ENCODE measurements at regions not wholly inside any gene's neighbourhood (a gene's known extent, or its start where the extent isn't known, plus 50 kb on each side); places are given as distances from the start of the nearest gene placed in this dataset.

- TF ChIP-seq STAT6 (CRISPR knock-in tag; conservative IDR thresholded peaks at IDR 0.05; ENCODE audit: low read depth) (no peak), SMAD3 (CRISPR knock-in tag; IDR thresholded peaks at IDR 0.05; ENCODE audit: borderline replicate concordance) (no peak), FOXK1 (CRISPR knock-in tag; IDR thresholded peaks at IDR 0.05) (no peak), RORB (CRISPR knock-in tag; IDR thresholded peaks at IDR 0.05) (no peak)
Measured at GRCh38 chr2:14313341-14313740, 319.2 kb upstream of the LRATD1 start (continued).

- DNase-seq (ENCODE audit: low spot score) (no peak), ATAC-seq (no peak)
- Mint-ChIP-seq H3K4me1 (peaks cover 8% of the 10 kb centered on the region), H3K27me3 (ENCODE audit: low read depth) (no peaks in the 10 kb centered on the region), H3K36me3 (no peaks in the 10 kb centered on the region), H3K4me3 (no peak overlapping the region), H3K27ac (no peak overlapping the region), H3K9me3 (peaks cover 14% of the 10 kb centered on the region)
- POLR2A ChIA-PET, result no interaction called here
- CTCF ChIA-PET, result no interaction called here
- TF ChIP-seq ZNF263 (CRISPR knock-in tag; IDR thresholded peaks at IDR 0.05; ENCODE audit: low read depth) (no peak), JUN (CRISPR knock-in tag; IDR thresholded peaks at IDR 0.05) (no peak), ATF2 (CRISPR knock-in tag; IDR thresholded peaks at IDR 0.05; ENCODE audit: borderline replicate concordance, low read depth) (no peak), CTCF (IDR thresholded peaks at IDR 0.05) (no peak), NR1H2 (CRISPR knock-in tag; IDR thresholded peaks at IDR 0.05) (no peak), HMGA2 (CRISPR knock-in tag; IDR thresholded peaks at IDR 0.05) (no peak), FOXP4 (CRISPR knock-in tag; IDR thresholded peaks at IDR 0.05) (no peak), STAT6 (CRISPR knock-in tag; conservative IDR thresholded peaks at IDR 0.05; ENCODE audit: low read depth) (no peak), NFYB (CRISPR knock-in tag; conservative IDR thresholded peaks at IDR 0.05; ENCODE audit: low read depth) (no peak), MLX (CRISPR knock-in tag; IDR thresholded peaks at IDR 0.05) (no peak), E2F5 (CRISPR knock-in tag; IDR thresholded peaks at IDR 0.05) (no peak)
Measured at GRCh38 chr2:14316594-14316993, 315.9 kb upstream of the LRATD1 start.

Data from WTC11 (cell line).